ENCODE measurements at regions not wholly inside any gene's neighbourhood (a gene's known extent, or its start where the extent isn't known, plus 50 kb on each side); places are given as distances from the start of the nearest gene placed in this dataset.

- TF ChIP-seq, protein P1, sequence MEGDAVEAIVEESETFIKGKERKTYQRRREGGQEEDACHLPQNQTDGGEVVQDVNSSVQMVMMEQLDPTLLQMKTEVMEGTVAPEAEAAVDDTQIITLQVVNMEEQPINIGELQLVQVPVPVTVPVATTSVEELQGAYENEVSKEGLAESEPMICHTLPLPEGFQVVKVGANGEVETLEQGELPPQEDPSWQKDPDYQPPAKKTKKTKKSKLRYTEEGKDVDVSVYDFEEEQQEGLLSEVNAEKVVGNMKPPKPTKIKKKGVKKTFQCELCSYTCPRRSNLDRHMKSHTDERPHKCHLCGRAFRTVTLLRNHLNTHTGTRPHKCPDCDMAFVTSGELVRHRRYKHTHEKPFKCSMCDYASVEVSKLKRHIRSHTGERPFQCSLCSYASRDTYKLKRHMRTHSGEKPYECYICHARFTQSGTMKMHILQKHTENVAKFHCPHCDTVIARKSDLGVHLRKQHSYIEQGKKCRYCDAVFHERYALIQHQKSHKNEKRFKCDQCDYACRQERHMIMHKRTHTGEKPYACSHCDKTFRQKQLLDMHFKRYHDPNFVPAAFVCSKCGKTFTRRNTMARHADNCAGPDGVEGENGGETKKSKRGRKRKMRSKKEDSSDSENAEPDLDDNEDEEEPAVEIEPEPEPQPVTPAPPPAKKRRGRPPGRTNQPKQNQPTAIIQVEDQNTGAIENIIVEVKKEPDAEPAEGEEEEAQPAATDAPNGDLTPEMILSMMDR (conservative IDR thresholded peaks at IDR 0.05 in 1 of 2, IDR thresholded peaks at IDR 0.05 in 1 of 2; ENCODE audit: low read depth in 1 of 2, low read length in 2 of 2), result no peak
- no peak for TF ChIP-seq EZH2 (IDR thresholded peaks at IDR 0.05; ENCODE audit: low read length, missing control alignments)
Measured at GRCh38 chr10:90557385-90557784, 300.5 kb downstream of the HTR7 start.

All from fibroblast of lung (primary cell).